22Rv1 (cell line): ENCODE measurements at regions not wholly inside any gene's neighbourhood (a gene's known extent, or its start where the extent isn't known, plus 50 kb on each side); places are given as distances from the start of the nearest gene placed in this dataset.

Source experiments
- CTCF ChIP-seq: fragments of 450-650 bp; IDR thresholded peaks from 2 replicates; pipeline ENCODE4 v1.5.1; 2017; ENCODE audit warnings: mild to moderate bottlenecking
- ZFX ChIP-seq: fragments of 450-650 bp; IDR thresholded peaks from 2 replicates; pipeline ENCODE4 v1.6.1; 2017; ENCODE audit warnings: antibody characterized with exemption, borderline replicate concordance

GRCh38 chr1:4452701-4453100, 201.7 kb upstream of the AJAP1 start:
- TF ChIP-seq CTCF (no peak), ZFX (no peak)
